Loucy (cell line): ENCODE measurements at regions not wholly inside any gene's neighbourhood (a gene's known extent, or its start where the extent isn't known, plus 50 kb on each side); places are given as distances from the start of the nearest gene placed in this dataset.

Experiments
- CTCF ChIP-seq: fragments of 200-600 bp; sonication (generic); conservative IDR thresholded peaks from 2 replicates; pipeline ENCODE4 v1.5.1; 2014; ENCODE audit warnings: mild to moderate bottlenecking, antibody characterized with exemption, low read length
- EZH2phosphoT487 ChIP-seq: fragments of 200-600 bp; IDR thresholded peaks from 2 replicates; pipeline ENCODE4 v1.6.1; 2018; ENCODE audit warnings: antibody characterized with exemption, mild to moderate bottlenecking, moderate library complexity, borderline replicate concordance

- TF ChIP-seq CTCF (no peak), EZH2phosphoT487 (no peak)
These were observed 405.3 kb downstream of the MID1IP1 start for GRCh38 chrX:39206399-39207145.
